ENCODE measurements at regions not wholly inside any gene's neighbourhood (a gene's known extent, or its start where the extent isn't known, plus 50 kb on each side); places are given as distances from the start of the nearest gene placed in this dataset.

GRCh38 chr13:72029981-72030380, 163.0 kb upstream of the DACH1 start:
- H3K4me3 ChIP-seq, result no peak overlapping the region
- intact Hi-C loops (cut with DNase I), result no loop called here
- H3K27me3 ChIP-seq, result no peaks in the 10 kb centered on the region
- no peak overlapping the region for H3K27ac ChIP-seq
- WGBS, 3 donors, result 85 to 91% (median 88%) methylated on average over 3 of the region's 3 CpGs
- TF ChIP-seq, protein P1, sequence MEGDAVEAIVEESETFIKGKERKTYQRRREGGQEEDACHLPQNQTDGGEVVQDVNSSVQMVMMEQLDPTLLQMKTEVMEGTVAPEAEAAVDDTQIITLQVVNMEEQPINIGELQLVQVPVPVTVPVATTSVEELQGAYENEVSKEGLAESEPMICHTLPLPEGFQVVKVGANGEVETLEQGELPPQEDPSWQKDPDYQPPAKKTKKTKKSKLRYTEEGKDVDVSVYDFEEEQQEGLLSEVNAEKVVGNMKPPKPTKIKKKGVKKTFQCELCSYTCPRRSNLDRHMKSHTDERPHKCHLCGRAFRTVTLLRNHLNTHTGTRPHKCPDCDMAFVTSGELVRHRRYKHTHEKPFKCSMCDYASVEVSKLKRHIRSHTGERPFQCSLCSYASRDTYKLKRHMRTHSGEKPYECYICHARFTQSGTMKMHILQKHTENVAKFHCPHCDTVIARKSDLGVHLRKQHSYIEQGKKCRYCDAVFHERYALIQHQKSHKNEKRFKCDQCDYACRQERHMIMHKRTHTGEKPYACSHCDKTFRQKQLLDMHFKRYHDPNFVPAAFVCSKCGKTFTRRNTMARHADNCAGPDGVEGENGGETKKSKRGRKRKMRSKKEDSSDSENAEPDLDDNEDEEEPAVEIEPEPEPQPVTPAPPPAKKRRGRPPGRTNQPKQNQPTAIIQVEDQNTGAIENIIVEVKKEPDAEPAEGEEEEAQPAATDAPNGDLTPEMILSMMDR (IDR thresholded peaks at IDR 0.05), result no peak
- no peak for TF ChIP-seq POLR2A (IDR thresholded peaks at IDR 0.05)
- TF ChIP-seq EP300 (IDR thresholded peaks at IDR 0.05), result no peak
- H3K4me1 ChIP-seq (ENCODE audit: insufficient read depth), result no peaks in the 10 kb centered on the region
- DNase-seq, result no peak
- no peaks in the 10 kb centered on the region for H3K36me3 ChIP-seq
- no peaks in the 10 kb centered on the region for H3K9me3 ChIP-seq

- H3K36me3 ChIP-seq, result no peaks in the 10 kb centered on the region
- WGBS, 3 donors, result 92 to 100% (median 94%) methylated on average over 1 of the region's 1 CpG
- TF ChIP-seq, protein P1 (IDR thresholded peaks at IDR 0.05), result no peak
- TF ChIP-seq EP300 (IDR thresholded peaks at IDR 0.05) (no peak), POLR2A (IDR thresholded peaks at IDR 0.05) (no peak)
- H3K9me3 ChIP-seq, result no peaks in the 10 kb centered on the region
- no peaks in the 10 kb centered on the region for H3K27me3 ChIP-seq
- no peak overlapping the region for H3K27ac ChIP-seq
- no peak overlapping the region for H3K4me3 ChIP-seq
- intact Hi-C loops (cut with DNase I), result no loop called here
- no peak for DNase-seq
- no peaks in the 10 kb centered on the region for H3K4me1 ChIP-seq (ENCODE audit: insufficient read depth)
These were observed 158.8 kb upstream of the DACH1 start for GRCh38 chr13:72025836-72026235.

- no peak for DNase-seq
- Histone ChIP-seq H3K27me3 (no peaks in the 10 kb centered on the region), H3K4me1 (ENCODE audit: insufficient read depth) (no peaks in the 10 kb centered on the region), H3K9me3 (no peaks in the 10 kb centered on the region), H3K4me3 (no peak overlapping the region), H3K27ac (no peak overlapping the region), H3K36me3 (no peaks in the 10 kb centered on the region)
- intact Hi-C loops (cut with DNase I), result no loop called here
- 93 to 95% (median 93%) methylated on average over 6 of the region's 6 CpGs for WGBS, 3 donors
- TF ChIP-seq, protein P1 (IDR thresholded peaks at IDR 0.05), result no peak
- TF ChIP-seq EP300 (IDR thresholded peaks at IDR 0.05) (no peak), POLR2A (IDR thresholded peaks at IDR 0.05) (no peak)
These were observed 156.9 kb upstream of the DACH1 start for GRCh38 chr13:72023895-72024294.

DNA sequence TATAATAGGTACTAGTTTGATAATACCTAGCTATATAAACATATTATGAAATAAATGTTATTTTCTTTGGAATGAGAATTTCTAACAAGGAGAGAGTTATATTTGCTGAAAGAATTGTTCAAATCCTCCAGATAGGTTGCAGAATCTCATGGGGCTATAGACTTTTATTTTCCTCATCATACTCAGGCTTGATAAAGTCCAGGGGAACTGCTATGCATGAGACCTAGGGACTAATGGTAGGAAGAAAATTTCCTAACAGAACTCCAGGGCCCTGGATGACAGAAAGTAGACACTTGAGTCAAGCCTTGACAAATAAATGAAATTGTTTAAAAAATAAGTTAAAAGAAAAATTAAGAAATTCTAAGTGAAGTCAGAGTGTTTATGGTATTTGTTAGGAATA, 138.5 kb upstream of the DACH1 start:
- no peaks in the 10 kb centered on the region for H3K27me3 ChIP-seq
- H3K4me1 ChIP-seq (ENCODE audit: insufficient read depth), result no peaks in the 10 kb centered on the region
- no peak overlapping the region for H3K27ac ChIP-seq
- no peaks in the 10 kb centered on the region for H3K9me3 ChIP-seq
- no peak for DNase-seq
- TF ChIP-seq POLR2A (IDR thresholded peaks at IDR 0.05) (no peak), EP300 (IDR thresholded peaks at IDR 0.05) (no peak)
- TF ChIP-seq, protein P1 (IDR thresholded peaks at IDR 0.05), result no peak
- H3K36me3 ChIP-seq, result no peaks in the 10 kb centered on the region
- intact Hi-C loops (cut with DNase I), result no loop called here
- H3K4me3 ChIP-seq, result no peak overlapping the region

All from ovary (tissue), 7 donors.